HuH-7.5 (cell line): ENCODE measurements at regions not wholly inside any gene's neighbourhood (a gene's known extent, or its start where the extent isn't known, plus 50 kb on each side); places are given as distances from the start of the nearest gene placed in this dataset.

ENCODE experiments used
- DNase-seq: peaks from one replicate; pipeline ENCODE4 v3.0.0; 2011; ENCODE audit warnings: low spot score

DNA sequence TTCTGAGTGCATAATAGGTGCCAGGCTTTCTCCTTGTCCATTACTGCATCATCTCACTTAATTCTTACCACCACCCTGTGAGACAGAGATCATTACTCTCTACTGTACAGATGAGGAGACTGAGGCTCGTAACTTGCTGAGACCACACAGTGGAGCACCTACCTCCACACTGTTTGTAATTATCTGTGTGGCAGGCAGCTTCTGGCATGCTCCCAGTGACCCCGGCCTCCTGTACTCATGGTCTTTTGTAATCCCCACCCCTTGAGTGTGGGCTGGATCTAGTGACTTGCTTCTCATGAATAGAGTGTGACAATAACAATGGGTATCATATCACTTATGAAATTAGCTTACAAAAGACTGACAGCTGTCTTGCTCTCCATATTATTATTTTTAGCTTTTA is 407.3 kb downstream of the MATN1 start:
- DNase-seq = no peak

DNA sequence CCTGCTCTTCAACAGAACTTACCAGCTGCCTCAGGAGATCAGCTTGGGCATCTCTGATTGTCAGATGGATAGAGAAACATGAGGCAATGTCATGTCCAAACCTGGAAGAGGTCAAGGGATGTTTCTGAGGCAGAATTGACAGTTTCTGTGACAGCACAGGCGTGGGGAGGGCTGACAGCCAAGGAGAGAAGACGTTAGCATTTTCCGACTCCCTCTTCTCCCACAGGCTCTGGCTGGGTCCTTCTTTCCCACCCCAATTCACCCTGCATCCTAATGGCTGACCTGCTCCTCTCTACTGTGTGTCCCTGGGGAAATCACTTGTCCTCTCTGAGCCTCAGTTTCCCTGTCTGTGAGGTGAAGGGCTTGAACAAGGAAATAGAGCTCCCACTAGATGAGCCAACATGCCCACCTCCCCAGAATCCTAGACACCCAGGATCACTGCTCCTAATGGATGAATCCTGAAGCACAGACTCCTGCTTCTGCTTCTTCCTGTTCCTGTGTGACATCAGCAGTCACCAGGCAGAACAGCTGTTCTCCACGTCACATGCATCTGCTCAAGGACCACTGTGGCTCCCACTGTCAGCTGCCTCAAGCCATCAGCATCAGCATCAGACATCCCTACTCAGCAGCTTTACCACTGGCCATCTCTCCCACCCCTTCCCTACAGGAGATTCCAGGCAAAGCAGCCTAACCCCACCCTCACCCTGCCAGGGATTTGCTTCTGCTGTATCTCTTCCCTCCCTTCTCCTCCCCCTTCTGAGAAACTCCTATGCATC is 408.0 kb downstream of the MATN1 start:
- no peak for DNase-seq

DNA sequence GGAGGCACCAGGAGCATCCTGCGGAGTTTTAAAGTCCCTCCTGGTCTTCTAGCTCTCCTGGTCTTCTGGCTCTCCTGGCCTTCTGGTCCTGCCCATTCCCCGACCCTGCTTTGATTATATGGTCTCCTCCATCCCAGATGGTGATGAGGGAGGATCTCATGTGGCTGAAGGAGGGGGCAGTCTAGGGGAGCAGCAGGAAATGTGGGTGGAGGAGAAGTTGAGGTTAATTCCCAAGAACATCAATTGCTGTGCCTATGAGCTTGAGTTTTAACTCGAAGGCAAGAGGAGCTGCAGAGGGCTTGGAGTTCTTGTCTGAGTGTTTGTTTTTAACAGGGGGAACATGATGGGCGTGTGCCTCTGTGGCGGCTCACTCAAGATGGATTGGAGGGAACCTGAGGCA is 408.8 kb downstream of the MATN1 start:
- no peak for DNase-seq

DNA sequence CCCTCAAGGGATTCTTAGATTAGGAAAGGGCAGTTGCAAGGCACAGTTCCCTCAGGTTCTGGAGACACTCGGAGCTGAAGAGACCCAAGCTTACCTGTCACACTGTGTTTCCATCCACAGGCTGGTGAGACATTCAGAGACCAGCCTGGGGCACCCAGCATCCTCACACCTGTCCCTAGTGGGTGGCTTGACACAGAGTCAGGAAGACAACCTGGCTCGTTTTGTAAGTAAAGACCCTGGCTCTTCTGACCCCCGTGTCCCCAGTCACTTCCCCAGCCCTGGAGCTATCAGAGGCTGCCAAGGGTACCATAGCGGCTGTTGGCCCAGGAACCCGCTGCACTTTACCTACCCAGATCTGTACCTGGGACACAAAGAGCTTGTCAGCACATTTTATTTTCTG is 409.8 kb downstream of the MATN1 start:
- no peak for DNase-seq

DNA sequence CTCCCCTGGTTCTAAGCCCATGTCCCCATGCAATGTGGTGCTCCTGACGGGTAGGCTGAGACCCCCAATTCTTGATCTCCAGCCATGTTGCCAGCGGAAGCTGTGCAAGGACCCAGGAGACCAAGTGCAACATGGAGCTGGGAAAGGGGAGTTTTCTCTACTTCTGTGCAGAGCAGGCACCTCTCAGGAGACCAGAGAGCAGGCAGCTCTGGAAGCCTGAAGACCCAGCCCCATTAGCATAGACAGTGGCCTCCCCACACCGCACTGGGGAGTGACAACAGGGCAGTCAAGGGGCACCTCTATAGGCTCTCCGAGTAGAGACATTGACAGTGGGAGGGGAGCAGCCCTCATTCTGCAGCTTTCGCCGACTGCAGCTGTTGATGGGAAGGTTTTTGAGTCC is 410.2 kb downstream of the MATN1 start:
- DNase-seq = no peak

DNA sequence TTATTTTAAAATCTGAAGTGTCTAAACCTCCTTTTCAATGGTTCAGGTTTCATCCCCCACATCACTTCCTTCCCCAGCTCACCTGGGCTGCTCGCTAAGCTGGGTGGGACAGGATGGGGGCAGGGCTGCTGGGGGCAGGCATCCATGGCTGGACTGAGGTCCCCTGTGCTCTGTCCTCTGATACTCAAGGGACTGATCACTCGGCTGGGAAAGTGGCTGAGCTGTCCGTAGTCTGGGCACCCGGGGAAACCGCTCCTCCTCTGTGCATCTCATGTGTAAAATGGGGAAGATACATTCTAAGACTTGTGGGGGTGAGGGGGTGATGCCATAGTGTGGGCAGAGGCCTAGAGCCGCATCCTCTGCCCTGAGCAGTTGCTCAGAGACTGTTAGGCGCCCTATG is 411.2 kb downstream of the MATN1 start:
- DNase-seq = no peak

DNA sequence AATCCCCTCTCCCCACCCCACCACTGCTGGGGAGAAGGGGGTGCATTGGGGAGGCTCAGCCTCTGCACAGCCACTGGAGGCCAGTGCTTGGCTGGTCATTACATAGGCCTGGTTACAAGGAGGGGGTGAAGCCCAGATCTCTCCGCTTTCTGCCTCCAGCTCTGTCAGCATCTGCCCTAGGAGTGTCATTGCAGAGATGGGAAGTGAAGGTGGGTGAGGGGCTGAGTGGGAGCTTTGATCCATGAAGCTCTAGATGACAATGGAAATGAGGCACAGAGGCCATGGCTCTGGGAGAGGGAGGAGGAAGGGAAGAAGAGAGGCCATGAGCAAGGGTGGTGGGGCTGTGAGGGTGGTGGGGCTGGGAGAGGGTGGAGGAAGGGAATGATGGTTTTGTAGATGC is 411.6 kb downstream of the MATN1 start:
- DNase-seq = no peak

DNA sequence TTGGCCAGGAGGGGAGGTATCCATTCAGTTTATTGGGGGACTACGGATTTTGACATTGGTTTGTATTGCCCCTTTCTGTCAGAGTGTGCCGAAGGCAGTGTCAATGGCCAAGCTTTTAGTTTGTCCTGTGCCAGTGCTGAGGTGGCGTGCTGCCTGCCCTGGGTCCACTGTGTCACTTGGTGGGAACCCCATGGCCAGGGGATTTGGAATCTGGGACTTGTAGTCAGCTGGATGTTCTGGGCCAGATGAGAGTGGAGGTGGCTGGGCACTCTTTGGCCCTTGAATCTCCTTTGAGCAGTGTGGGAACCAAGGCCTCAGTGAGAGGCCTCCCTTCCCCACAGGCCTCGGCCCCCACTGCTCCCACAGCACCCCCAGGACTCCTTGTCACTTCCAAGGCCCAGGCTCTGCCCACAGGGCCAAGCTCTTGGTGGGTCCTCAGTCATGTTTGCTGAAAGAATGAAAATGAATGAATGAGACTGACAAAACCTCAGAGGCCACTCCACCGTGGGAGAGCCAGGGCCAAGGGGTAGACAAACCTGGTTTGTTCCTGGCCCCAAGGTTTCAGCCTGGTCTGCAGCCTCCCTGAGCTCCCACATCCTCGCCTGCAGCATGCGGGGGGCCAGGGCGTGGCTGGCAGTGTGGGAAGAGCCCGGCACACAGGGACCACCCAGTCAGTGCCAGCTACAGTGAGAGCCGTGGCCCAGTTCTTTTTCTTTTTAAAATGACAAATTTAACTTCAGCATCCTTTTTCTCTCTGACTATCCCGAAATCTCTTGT is 412.2 kb downstream of the MATN1 start:
- DNase-seq = no peak

DNA sequence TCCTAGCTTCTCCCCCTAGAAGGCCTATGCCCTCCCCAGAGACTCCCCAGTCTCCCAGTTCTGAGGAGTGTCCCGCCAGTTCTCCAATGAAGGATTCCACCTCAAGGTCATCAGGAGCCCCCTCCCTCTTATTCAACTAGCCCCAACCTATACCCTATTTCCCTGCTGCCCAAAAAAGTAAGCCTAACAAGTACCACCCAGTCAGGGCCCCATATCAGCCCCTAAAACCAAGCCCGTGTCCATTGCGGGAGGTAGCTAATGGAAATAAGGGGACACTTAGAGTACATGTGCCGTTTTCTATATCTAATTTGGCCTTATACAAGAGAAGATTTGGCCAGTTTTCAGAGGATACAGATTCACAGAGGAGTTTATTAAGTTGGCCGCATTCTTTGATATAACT is 416.2 kb downstream of the MATN1 start:
- DNase-seq = no peak

DNA sequence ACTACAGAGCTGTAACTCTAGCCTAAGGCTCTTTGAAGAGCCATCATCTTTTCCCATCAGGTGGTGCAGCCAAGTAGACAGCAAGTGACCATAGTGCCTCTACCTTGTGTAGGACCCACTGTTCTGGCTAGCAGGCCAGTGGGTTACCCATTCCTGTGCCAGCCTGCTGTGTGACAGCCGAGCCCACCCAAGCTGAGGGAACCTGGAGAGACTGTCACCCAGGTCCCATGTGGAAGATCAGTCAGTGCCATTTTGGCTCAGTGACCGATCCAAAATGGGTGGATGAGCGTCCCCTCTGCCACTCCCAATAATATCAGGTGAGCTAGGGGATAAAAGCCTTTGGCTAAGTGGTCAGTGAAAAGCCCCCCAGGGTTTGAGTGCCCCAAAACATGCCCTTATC is 417.9 kb downstream of the MATN1 start:
- DNase-seq = no peak

DNA sequence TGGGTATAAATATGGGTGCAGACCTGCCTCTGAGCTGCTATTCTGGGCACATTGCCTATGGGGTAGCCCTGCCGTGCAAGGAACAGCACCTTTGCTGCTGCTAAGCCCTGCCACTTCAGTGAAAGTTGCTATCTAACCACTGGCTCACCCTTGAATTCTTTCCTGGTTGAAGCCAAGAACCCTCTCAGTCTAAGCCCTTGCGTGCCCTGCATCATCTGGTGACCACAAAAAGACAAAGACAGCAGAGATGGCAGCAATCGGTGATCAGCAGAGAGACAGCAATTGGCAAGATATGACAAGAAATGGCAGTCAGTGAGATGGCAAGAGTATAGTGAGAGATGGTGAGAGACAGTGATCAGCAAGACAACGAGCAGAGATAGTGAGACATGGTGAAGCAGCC is 418.3 kb downstream of the MATN1 start:
- DNase-seq = no peak

DNA sequence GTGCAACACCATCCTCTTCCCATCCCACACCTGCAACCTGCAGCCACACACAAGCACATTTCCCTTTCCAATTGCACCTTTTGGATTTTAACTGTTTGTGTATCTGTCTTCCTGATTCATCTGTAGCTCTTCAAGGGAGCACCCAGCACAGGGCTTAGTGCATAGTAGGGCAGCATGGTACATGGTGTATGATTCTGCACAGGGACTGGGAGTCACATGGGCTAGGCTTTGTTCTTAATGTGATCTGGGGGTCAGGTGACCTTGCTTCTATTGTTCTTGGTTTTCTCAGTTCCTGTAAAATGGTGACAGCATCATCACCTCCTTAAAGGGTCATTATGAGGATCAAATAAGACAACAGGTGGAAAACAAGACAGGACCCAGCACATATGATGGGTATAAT is 419.3 kb downstream of the MATN1 start:
- no peak for DNase-seq

DNA sequence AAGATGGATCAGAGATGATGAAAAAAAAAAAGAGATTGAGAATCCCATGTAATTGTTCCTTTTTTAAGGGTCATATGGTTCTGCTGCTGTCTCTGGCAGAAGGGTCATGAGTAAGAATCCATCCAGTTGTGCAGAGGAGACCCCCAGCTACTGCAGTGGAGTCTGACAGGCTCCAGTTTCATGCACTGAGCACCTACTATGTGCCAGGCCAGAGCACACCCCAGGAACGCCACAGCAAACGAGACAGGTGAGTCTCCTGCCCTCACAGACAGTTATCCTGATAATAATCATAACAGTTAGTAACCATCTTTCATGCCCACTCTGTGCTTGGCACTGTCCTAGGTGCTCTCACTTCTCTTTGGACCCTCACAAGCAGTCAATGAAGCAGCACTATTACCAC is 420.0 kb downstream of the MATN1 start:
- DNase-seq = no peak

DNA sequence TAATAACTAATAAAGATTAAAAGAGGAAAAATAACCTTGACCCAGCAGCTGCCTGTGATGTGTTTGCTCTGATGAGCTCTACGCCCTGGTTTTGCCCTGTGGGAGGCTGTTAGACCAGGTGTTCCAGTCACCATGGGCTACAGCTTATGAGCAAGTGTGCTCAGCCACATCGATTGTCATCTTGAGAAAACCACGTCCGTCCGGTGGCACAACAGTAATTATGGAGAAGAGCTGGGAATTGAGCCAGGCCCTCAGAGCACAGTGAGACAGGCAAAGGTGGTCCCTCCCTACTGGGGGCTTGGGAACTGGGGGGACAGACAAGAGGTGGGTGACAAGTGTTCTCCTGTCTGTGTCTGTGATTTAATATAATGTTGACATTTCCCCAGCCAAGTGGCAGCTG is 420.5 kb downstream of the MATN1 start:
- DNase-seq = no peak

DNA sequence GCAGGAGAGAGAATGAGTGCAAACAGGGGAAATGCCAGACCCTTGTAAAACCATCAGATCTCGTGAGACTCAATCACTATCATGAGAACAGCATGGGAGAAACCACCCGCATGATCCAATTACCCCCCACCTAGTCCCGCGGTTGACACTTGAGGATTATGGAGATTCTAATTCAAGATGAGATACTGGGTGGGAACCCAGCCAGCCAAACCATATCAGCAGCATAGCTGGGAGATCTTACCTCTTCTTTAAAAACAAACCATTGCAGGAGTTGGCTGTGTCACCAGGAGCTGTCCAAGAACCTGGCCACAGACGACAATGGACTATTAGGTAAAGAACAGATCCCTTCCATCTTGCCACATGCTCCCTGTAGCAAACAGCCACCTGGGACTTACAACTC is 422.7 kb downstream of the MATN1 start:
- DNase-seq = no peak

DNA sequence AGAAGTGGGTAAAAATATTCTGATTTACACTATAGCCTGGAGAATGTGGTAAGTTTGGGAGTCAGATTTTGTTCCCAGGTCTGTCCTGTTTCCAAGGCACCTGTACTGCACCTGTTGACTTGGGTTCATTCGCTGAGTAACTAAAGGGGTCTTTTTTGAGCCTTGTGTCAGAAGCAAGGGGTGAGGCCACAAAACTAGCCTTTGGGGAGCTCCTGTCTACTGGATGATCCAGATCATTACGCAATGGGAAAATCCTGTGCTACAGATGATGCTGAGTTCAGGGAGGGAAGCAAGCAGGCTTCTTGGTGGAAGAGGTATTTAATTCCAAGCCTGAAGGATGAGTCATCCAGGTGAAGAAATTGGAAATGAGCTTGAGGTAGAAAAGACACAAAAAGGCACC is 424.0 kb downstream of the MATN1 start:
- no peak for DNase-seq

DNA sequence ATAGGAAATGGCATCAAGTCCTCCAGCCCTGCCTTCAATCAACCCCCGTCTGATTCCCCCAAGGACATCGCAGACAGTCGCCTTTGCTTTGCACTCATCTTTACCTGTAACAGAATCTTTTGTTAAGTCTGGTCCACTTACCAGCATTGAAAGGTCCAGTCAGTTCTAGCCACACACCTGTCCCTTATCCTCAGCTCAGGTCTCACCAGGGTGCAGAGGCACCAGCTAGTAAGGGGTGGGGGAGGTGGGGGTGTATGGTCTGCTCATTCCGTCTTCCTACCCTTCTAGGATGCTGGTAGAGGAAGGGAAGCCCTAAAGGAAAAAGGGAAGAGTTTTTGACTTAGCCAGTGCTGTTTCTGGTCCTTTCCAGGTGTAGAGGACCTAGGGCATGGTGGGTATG is 427.7 kb downstream of the MATN1 start:
- no peak for DNase-seq

DNA sequence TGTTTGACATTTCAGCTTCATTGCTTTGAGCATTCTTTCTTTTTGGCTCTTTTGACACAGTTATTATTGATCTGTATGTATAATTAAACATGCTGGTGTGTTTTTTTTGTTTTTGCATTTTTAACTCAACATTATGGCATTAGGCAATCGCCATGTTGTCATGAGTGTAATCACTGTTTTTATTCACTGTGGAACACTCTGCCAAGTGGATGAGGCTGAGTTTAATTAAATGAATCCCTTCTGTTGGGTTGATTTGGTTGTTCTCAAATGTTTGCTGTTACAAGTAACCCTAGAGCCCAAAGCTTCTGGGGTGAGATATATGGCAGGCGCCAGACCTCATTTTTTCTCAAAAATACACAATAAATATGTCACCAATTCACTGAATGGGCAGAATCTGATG is 428.1 kb downstream of the MATN1 start:
- no peak for DNase-seq

DNA sequence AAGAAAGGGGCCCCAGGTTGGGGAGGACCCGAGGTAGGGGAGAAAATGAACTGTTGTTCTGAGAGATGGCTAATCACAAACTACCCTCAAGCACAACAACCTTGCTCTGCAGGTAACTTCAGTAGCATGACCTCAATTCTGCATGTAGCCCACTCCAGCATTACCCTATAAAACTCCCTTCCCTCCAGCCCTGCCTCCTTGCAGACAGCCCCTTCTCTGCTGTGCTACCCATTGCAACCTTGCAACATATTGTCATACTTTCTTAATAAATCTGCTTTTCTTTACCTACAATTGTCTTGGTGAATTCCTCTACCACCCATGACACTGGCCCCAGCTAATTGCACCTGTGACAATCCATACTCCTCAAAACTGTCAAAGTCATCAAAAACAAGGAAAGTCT is 428.9 kb downstream of the MATN1 start:
- no peak for DNase-seq

DNA sequence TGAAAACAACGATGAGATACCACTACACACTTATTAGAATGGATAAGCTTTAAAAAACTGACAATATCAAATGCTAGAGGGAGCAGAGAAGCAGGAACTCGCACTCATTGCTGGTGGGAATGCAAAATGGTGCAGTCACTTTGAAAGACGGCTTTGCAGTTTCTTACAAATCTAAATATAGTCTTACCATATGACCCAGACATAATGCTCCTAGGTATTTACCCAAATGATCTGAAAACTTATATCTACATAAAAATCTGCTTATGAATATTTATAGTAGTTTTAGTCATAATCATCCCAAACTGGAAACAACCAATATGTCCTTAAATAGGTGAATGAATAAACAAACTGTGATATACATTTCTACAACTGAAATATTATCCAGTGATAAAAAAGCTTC is 430.9 kb downstream of the MATN1 start:
- DNase-seq = no peak

DNA sequence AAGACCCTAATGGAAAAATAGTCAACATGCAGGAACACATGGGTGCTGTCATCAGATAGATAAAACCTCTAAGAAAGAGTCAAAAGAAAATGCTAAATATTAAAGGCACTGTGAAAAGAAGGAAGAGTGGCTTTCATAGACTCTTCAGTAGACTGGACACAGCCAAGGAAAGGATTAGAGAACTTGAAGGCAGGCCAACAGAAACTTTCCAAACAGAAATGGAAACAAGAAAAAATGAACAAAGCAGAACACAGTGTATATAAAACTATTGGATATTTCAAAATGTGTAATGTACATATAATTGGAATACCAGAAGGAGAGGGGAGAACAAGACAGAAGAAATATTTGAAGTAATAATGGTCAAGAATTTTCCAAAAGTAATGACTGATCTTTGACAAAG is 431.9 kb downstream of the MATN1 start:
- no peak for DNase-seq

DNA sequence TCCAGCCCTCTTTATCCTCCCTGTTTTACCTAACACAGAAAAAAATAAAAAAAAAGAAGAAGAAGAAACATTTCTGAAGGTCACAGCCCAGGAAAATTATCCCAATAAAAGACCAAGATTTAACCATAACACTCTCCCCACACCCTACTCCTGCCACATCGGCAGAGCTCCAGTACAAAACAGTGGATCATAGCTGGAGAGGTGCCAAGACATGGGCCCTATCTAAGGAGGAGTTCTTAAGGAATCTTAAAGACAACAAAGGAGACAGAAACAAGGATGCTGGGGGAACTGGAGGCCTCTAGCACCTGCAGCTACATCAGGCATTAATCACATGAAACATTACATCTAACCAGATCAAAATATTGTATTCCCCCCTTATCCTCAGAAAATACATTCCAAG is 432.8 kb downstream of the MATN1 start:
- no peak for DNase-seq

DNA sequence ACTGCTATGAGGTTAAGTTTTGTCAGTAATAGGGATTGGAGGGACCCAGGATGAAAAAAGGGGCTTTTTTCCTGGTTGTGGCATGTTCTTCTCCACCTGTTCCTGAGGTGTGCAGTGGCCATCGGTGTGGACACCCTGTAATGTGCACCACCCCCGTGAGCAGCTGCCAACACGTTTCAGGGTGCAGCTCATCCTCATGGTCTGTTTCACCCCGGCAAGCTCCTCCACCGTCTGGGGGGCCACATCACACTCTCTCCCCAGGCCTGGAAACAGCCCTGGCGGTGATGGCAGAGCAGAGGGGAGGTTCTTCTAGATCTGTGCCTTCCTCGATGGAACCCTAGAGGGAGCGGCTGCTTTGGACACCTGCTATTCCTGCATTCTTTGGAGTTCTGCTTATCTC is 435.4 kb downstream of the MATN1 start:
- DNase-seq = no peak
